Spleen (tissue), 11 donors: ENCODE measurements at regions not wholly inside any gene's neighbourhood (a gene's known extent, or its start where the extent isn't known, plus 50 kb on each side); places are given as distances from the start of the nearest gene placed in this dataset.
"Not testable (repeated sequence)": the region's sequence is repeated elsewhere in the genome, so short reads cannot be mapped to it uniquely, and the experiment has no call there.

Source experiments
- DNase-seq: peaks from one replicate; pipeline ENCODE4 v3.0.0-alpha.2; 2020
- H3K27ac ChIP-seq, 8 donors: fragments of 200-600 bp; sonication (generic) in 7 of 8; 1 replicate in 4 of 8; 2 replicates in 4 of 8; pipeline versions ENCODE4 v1.5.0 to v1.8.0; 2016 to 2021; ENCODE audit warnings: inconsistent platforms in 4 of 8, mild to moderate bottlenecking in 4 of 8, moderate library complexity in 1 of 8
- H3K27me3 ChIP-seq, 7 donors: fragments of 200-600 bp; sonication (generic) in 6 of 7; replicated peaks in 1 of 7; 1 replicate in 4 of 7; 2 replicates in 3 of 7; pipeline versions ENCODE4 v1.5.0 to v1.8.0; 2016 to 2021; ENCODE audit warnings: inconsistent platforms in 3 of 7, mild to moderate bottlenecking in 1 of 7
- H3K36me3 ChIP-seq, 6 donors: fragments of 200-600 bp; sonication (generic) in 5 of 6; 1 replicate in 4 of 6; 2 replicates in 2 of 6; pipeline versions ENCODE4 v1.5.0 to v1.8.0; 2016 to 2021; ENCODE audit warnings: inconsistent platforms in 2 of 6
- H3K4me1 ChIP-seq, 6 donors: fragments of 200-600 bp; sonication (generic) in 5 of 6; 1 replicate in 3 of 6; 2 replicates in 3 of 6; pipeline versions ENCODE4 v1.5.0 to v1.8.0; 2016 to 2021; ENCODE audit warnings: inconsistent platforms in 3 of 6
- H3K4me3 ChIP-seq, 8 donors: fragments of 200-600 bp; sonication (generic) in 7 of 8; 1 replicate in 4 of 8; 2 replicates in 4 of 8; pipeline versions ENCODE4 v1.5.0 to v1.8.0; 2016 to 2021; ENCODE audit warnings: inconsistent platforms in 4 of 8, mild to moderate bottlenecking in 4 of 8, moderate library complexity in 2 of 8
- H3K9me3 ChIP-seq, 8 donors: fragments of 200-600 bp; sonication (generic) in 7 of 8; 1 replicate in 4 of 8; 2 replicates in 4 of 8; pipeline versions ENCODE4 v1.5.0 to v1.8.0; 2016 to 2021; ENCODE audit warnings: inconsistent platforms in 4 of 8
- CTCF ChIP-seq, 11 experiments: fragments of 200-600 bp in 7 of 11; fragments of 450-650 bp in 4 of 11; sonication (generic) in 4 of 11; IDR thresholded peaks in 8 of 11; conservative IDR thresholded peaks in 3 of 11; 1 replicate in 7 of 11; 2 replicates in 4 of 11; pipeline versions ENCODE4 v1.4.0 to v1.8.0; 2016 to 2021; ENCODE audit warnings: antibody characterized with exemption in 11 of 11, inconsistent platforms in 4 of 11, mild to moderate bottlenecking in 1 of 11
- POLR2A ChIP-seq, 3 donors: fragments of 450-650 bp; IDR thresholded peaks; one replicate each; pipeline ENCODE4 v1.5.1; 2017; ENCODE audit warnings: antibody characterized with exemption in 3 of 3, mild to moderate bottlenecking in 1 of 3
- POLR2AphosphoS5 ChIP-seq, 3 donors: sonication (generic); formaldehyde crosslinking; IDR thresholded peaks; one replicate each; pipeline ENCODE4 v1.5.1; 2017; ENCODE audit warnings: antibody characterized with exemption in 3 of 3
- WGBS, 5 donors: extraction: QIAGEN DNeasy Blood & Tissue Kit in 3 of 5; methylation state at CpG; one replicate each; pipeline versions ENCODE4 v1.1.5 to v1.1.7; 2013 to 2018; 5-methylcytosine and 5-hydroxymethylcytosine counted together
- intact Hi-C: fragments of 100-400 bp; cut with DNase I; formaldehyde crosslinking; loops from one replicate; pipeline ENCODE4 v1.15.0; 2023; ENCODE audit warnings: low total_unique reads
- donor health status: healthy with polysubstance abuse.
- donor health status: DM: no; HTN: no; CAD: no; lungs with moderate emphysema.
- donor health status: DM: no; HTN: no; CAD: no.
- donor health status: Bipolar disorder and iron deficiency.
- donor health status: healthy.
- donor health status: DM: no; HTN: no; CAD: no.
- donor health status: DM: yes; HTN: yes; CAD: no.

- Histone ChIP-seq H3K36me3 (no peaks in the 10 kb centered on the region), H3K27ac (peak overlapping the region in 1 of 8 donors; percentile 0), H3K27me3 (no peaks in the 10 kb centered on the region), H3K4me1 (peaks cover 0 to 6% (median 0%) of the 10 kb centered on the region in 6 donors), H3K4me3 (peak overlapping the region in 1 of 8 donors; percentile 24), H3K9me3 (no peaks in the 10 kb centered on the region)
- no peak for DNase-seq
- TF ChIP-seq POLR2AphosphoS5 (IDR thresholded peaks at IDR 0.05) (no peak), CTCF (IDR thresholded peaks at IDR 0.05 in 8 of 11, conservative IDR thresholded peaks at IDR 0.05 in 3 of 11) (no peak), POLR2A (IDR thresholded peaks at IDR 0.05) (no peak)
- 61 to 74% (median 65%) methylated on average over 8 of the region's 8 CpGs for WGBS, 5 donors
- intact Hi-C loops: no loop called here
Observed at GRCh38 chr13:73520566-73521289, 461.9 kb downstream of the KLF5 start.

- DNase-seq, H3K4me1 ChIP-seq, H3K27me3 ChIP-seq, H3K4me3 ChIP-seq, H3K9me3 ChIP-seq, H3K36me3 ChIP-seq, H3K27ac ChIP-seq, intact Hi-C loops: not testable (repeated sequence)
- 80 to 95% (median 92%) methylated on average over 2 of the region's 2 CpGs for WGBS, 5 donors
Observed at GRCh38 chr13:73520135-73520534, 461.3 kb downstream of the KLF5 start.

- no peak overlapping the region for H3K27ac ChIP-seq
- WGBS, 5 donors: 78 to 94% (median 90%) methylated on average over 6 of the region's 6 CpGs
- intact Hi-C loops: no loop called here
- H3K4me3 ChIP-seq: no peak overlapping the region
- TF ChIP-seq CTCF (IDR thresholded peaks at IDR 0.05 in 8 of 11, conservative IDR thresholded peaks at IDR 0.05 in 3 of 11) (no peak), POLR2A (IDR thresholded peaks at IDR 0.05) (no peak), POLR2AphosphoS5 (IDR thresholded peaks at IDR 0.05) (no peak)
- no peak for DNase-seq
- H3K36me3 ChIP-seq: no peaks in the 10 kb centered on the region
- peaks cover 0 to 6% (median 0%) of the 10 kb centered on the region in 6 donors for H3K4me1 ChIP-seq
- no peaks in the 10 kb centered on the region for H3K27me3 ChIP-seq
- no peaks in the 10 kb centered on the region for H3K9me3 ChIP-seq
Observed at GRCh38 chr13:73519396-73520116, 460.8 kb downstream of the KLF5 start.

- intact Hi-C loops: no loop called here
- WGBS, 5 donors: 71 to 89% (median 84%) methylated on average over 1 of the region's 1 CpG
- peaks cover 0 to 6% (median 0%) of the 10 kb centered on the region in 6 donors for H3K4me1 ChIP-seq
- no peak overlapping the region for H3K4me3 ChIP-seq
- H3K27ac ChIP-seq: no peak overlapping the region
- no peaks in the 10 kb centered on the region for H3K36me3 ChIP-seq
- TF ChIP-seq CTCF (IDR thresholded peaks at IDR 0.05 in 8 of 11, conservative IDR thresholded peaks at IDR 0.05 in 3 of 11): no peak
- no peak for TF ChIP-seq POLR2AphosphoS5 (IDR thresholded peaks at IDR 0.05)
- TF ChIP-seq POLR2A (IDR thresholded peaks at IDR 0.05): no peak
- H3K27me3 ChIP-seq: no peaks in the 10 kb centered on the region
- H3K9me3 ChIP-seq: no peaks in the 10 kb centered on the region
- no peak for DNase-seq
Observed at GRCh38 chr13:73517766-73518165, 459.0 kb downstream of the KLF5 start.
